Stomach smooth muscle (tissue), 2 donors: ENCODE measurements at regions not wholly inside any gene's neighbourhood (a gene's known extent, or its start where the extent isn't known, plus 50 kb on each side); places are given as distances from the start of the nearest gene placed in this dataset.

Source experiments
- H3K27ac ChIP-seq: one replicate; pipeline ENCODE4 v1.7.0; 2013; ENCODE audit warnings: mild to moderate bottlenecking, low read length, inconsistent platforms
- H3K27me3 ChIP-seq, 2 donors: one replicate each; pipeline ENCODE4 v1.7.0; 2013; ENCODE audit warnings: low read length in 2 of 2; ENCODE audit not compliant: insufficient read depth in 2 of 2, control insufficient read depth in 1 of 2
- H3K36me3 ChIP-seq, 2 donors: one replicate each; pipeline ENCODE4 v1.7.0; 2013; ENCODE audit warnings: low read length in 2 of 2; ENCODE audit not compliant: control insufficient read depth in 2 of 2, insufficient read depth in 2 of 2
- H3K4me1 ChIP-seq: one replicate; pipeline ENCODE4 v1.7.0; 2013; ENCODE audit warnings: low read length; ENCODE audit not compliant: control insufficient read depth, insufficient read depth
- H3K4me3 ChIP-seq, 2 donors: one replicate each; pipeline ENCODE4 v1.7.0; 2013; ENCODE audit warnings: low read length in 2 of 2
- H3K9ac ChIP-seq, 2 donors: one replicate each; pipeline ENCODE4 v1.7.0; 2013; ENCODE audit warnings: low read length in 2 of 2, mild to moderate bottlenecking in 1 of 2
- H3K9me3 ChIP-seq, 2 donors: one replicate each; pipeline ENCODE4 v1.7.0; 2013; ENCODE audit warnings: low read length in 2 of 2; ENCODE audit not compliant: control insufficient read depth in 2 of 2
- donor health status: healthy.
- donor health status: Pancreatic carcinoma.

- H3K27ac ChIP-seq: no peak overlapping the region
- H3K27me3 ChIP-seq: no peaks in the 10 kb centered on the region
- H3K4me1 ChIP-seq: no peaks in the 10 kb centered on the region
- H3K36me3 ChIP-seq: no peaks in the 10 kb centered on the region
- no peaks in the 10 kb centered on the region for H3K9me3 ChIP-seq
- no peak overlapping the region for H3K4me3 ChIP-seq
- H3K9ac ChIP-seq: no peak overlapping the region
Measured at GRCh38 chr7:109276348-109276747, 706.7 kb downstream of the DNAJB9 start.

GRCh38 chr7:109282726-109283125 lies 713.1 kb downstream of the DNAJB9 start:
- Histone ChIP-seq H3K9ac (no peak overlapping the region), H3K27me3 (no peaks in the 10 kb centered on the region), H3K27ac (no peak overlapping the region), H3K9me3 (no peaks in the 10 kb centered on the region), H3K36me3 (no peaks in the 10 kb centered on the region), H3K4me1 (no peaks in the 10 kb centered on the region), H3K4me3 (no peak overlapping the region)

GRCh38 chr7:109284943-109285342 lies 715.3 kb downstream of the DNAJB9 start:
- Histone ChIP-seq H3K27ac (no peak overlapping the region), H3K9me3 (no peaks in the 10 kb centered on the region), H3K36me3 (no peaks in the 10 kb centered on the region), H3K4me1 (no peaks in the 10 kb centered on the region), H3K4me3 (no peak overlapping the region), H3K27me3 (no peaks in the 10 kb centered on the region), H3K9ac (no peak overlapping the region)

GRCh38 chr7:109295158-109295557 lies 725.5 kb downstream of the DNAJB9 start:
- no peak overlapping the region for H3K9ac ChIP-seq
- no peak overlapping the region for H3K4me3 ChIP-seq
- no peaks in the 10 kb centered on the region for H3K36me3 ChIP-seq
- H3K27ac ChIP-seq: no peak overlapping the region
- no peaks in the 10 kb centered on the region for H3K27me3 ChIP-seq
- H3K4me1 ChIP-seq: no peaks in the 10 kb centered on the region
- no peaks in the 10 kb centered on the region for H3K9me3 ChIP-seq

- Histone ChIP-seq H3K9ac (no peak overlapping the region), H3K36me3 (no peaks in the 10 kb centered on the region), H3K9me3 (peaks cover 0 to 13% of the 10 kb centered on the region in 2 donors), H3K27ac (no peak overlapping the region), H3K4me3 (no peak overlapping the region), H3K4me1 (no peaks in the 10 kb centered on the region), H3K27me3 (no peaks in the 10 kb centered on the region)
Measured at GRCh38 chr7:109308816-109309215, 739.1 kb downstream of the DNAJB9 start.

GRCh38 chr7:109309790-109310189 lies 740.1 kb downstream of the DNAJB9 start:
- Histone ChIP-seq H3K4me1 (no peaks in the 10 kb centered on the region), H3K27me3 (no peaks in the 10 kb centered on the region), H3K27ac (no peak overlapping the region), H3K9me3 (peaks cover 0 to 13% of the 10 kb centered on the region in 2 donors), H3K36me3 (no peaks in the 10 kb centered on the region), H3K4me3 (no peak overlapping the region), H3K9ac (no peak overlapping the region)

GRCh38 chr7:109318136-109318535 lies 748.5 kb downstream of the DNAJB9 start:
- no peaks in the 10 kb centered on the region for H3K36me3 ChIP-seq
- no peak overlapping the region for H3K27ac ChIP-seq
- H3K9me3 ChIP-seq: no peaks in the 10 kb centered on the region
- H3K4me1 ChIP-seq: no peaks in the 10 kb centered on the region
- no peak overlapping the region for H3K4me3 ChIP-seq
- no peaks in the 10 kb centered on the region for H3K27me3 ChIP-seq
- H3K9ac ChIP-seq: no peak overlapping the region

GRCh38 chr7:109322833-109323232 lies 753.2 kb downstream of the DNAJB9 start:
- Histone ChIP-seq H3K27ac (no peak overlapping the region), H3K9me3 (no peaks in the 10 kb centered on the region)

GRCh38 chr7:109331423-109331822 lies 761.7 kb downstream of the DNAJB9 start:
- Histone ChIP-seq H3K9ac (no peak overlapping the region), H3K4me1 (no peaks in the 10 kb centered on the region), H3K27ac (no peak overlapping the region), H3K36me3 (no peaks in the 10 kb centered on the region), H3K9me3 (peaks cover 0 to 2% of the 10 kb centered on the region in 2 donors), H3K4me3 (no peak overlapping the region), H3K27me3 (no peaks in the 10 kb centered on the region)

More at GRCh38 chr7:109322833-109323232, 753.2 kb downstream of the DNAJB9 start:
- Histone ChIP-seq H3K4me3 (no peak overlapping the region), H3K4me1 (no peaks in the 10 kb centered on the region), H3K9ac (no peak overlapping the region), H3K27me3 (no peaks in the 10 kb centered on the region), H3K36me3 (no peaks in the 10 kb centered on the region)

- Histone ChIP-seq H3K36me3 (no peaks in the 10 kb centered on the region), H3K27me3 (no peaks in the 10 kb centered on the region)
Measured at GRCh38 chr7:109335951-109336350, 766.3 kb downstream of the DNAJB9 start.

GRCh38 chr7:109336531-109336930 lies 766.9 kb downstream of the DNAJB9 start:
- Histone ChIP-seq H3K4me3 (no peak overlapping the region), H3K9ac (no peak overlapping the region)

More at GRCh38 chr7:109335951-109336350, 766.3 kb downstream of the DNAJB9 start:
- no peaks in the 10 kb centered on the region for H3K4me1 ChIP-seq
- H3K4me3 ChIP-seq: no peak overlapping the region
- no peak overlapping the region for H3K9ac ChIP-seq
- H3K27ac ChIP-seq: no peak overlapping the region
- no peaks in the 10 kb centered on the region for H3K9me3 ChIP-seq

More at GRCh38 chr7:109336531-109336930, 766.9 kb downstream of the DNAJB9 start:
- Histone ChIP-seq H3K27me3 (no peaks in the 10 kb centered on the region), H3K27ac (no peak overlapping the region), H3K4me1 (no peaks in the 10 kb centered on the region), H3K36me3 (no peaks in the 10 kb centered on the region), H3K9me3 (no peaks in the 10 kb centered on the region)
